SK-N-SH (cell line): ENCODE measurements at regions not wholly inside any gene's neighbourhood (a gene's known extent, or its start where the extent isn't known, plus 50 kb on each side); places are given as distances from the start of the nearest gene placed in this dataset.

ENCODE experiments used
- CTCF ChIA-PET: fragments of 300-600, 350-600 bp; formaldehyde crosslinking; extraction: SDS; loops from one replicate; lab custom pipeline; 2021; lab: Yijun Ruan, JAX
- POLR2A ChIA-PET: fragments of 350-600 bp; sonication (Branson Sonifier 250); formaldehyde crosslinking; extraction: SDS; loops from one replicate; lab custom pipeline; 2020; ENCODE audit warnings: antibody characterized with exemption, inconsistent platforms; lab: Yijun Ruan, JAX
- DNase-seq: peaks from one replicate; pipeline ENCODE4 v3.0.0; 2012
- H2AFZ ChIP-seq: fragments of 200-600 bp; sonication (generic); 2 replicates; pipeline ENCODE4 v1.8.1; 2016; ENCODE audit warnings: antibody characterized with exemption, mild to moderate bottlenecking, low read depth
- H3F3A ChIP-seq: fragments of 200-600 bp; sonication (generic); replicated peaks from 2 replicates; pipeline ENCODE3; 2016; ENCODE audit warnings: antibody characterized with exemption, mild to moderate bottlenecking; ENCODE audit not compliant: insufficient read depth
- H3K27ac ChIP-seq, 2 experiments: fragments of 200-500 bp in 1 of 2; fragments of 200-600 bp in 1 of 2; sonication (Bioruptor generic) in 1 of 2; sonication (generic), shearing (Covaris generic) in 1 of 2; 2 replicates each; pipeline versions ENCODE4 v1.5.1 to v1.6.1; 2014 to 2016; ENCODE audit warnings: low read depth in 2 of 2, inconsistent platforms in 1 of 2, low read length in 1 of 2, mild to moderate bottlenecking in 1 of 2, mixed read lengths in 1 of 2
- H3K27me3 ChIP-seq: fragments of 200-600 bp; sonication (generic), shearing (Covaris generic); 2 replicates; pipeline ENCODE4 v1.6.1; 2016; ENCODE audit warnings: mixed run types; ENCODE audit not compliant: insufficient read depth
- H3K36me3 ChIP-seq, 2 experiments: fragments of 200-500 bp in 1 of 2; fragments of 200-600 bp in 1 of 2; sonication (Bioruptor generic) in 1 of 2; sonication (generic) in 1 of 2; replicated peaks in 1 of 2; 2 replicates each; pipeline versions ENCODE3 to v1.5.1; 2014 to 2016; ENCODE audit warnings: low read length in 1 of 2, mild to moderate bottlenecking in 1 of 2; ENCODE audit not compliant: insufficient read depth in 2 of 2, control insufficient read depth in 1 of 2
- H3K4me1 ChIP-seq, 2 experiments: fragments of 200-500 bp in 1 of 2; fragments of 200-600 bp in 1 of 2; sonication (Bioruptor generic) in 1 of 2; sonication (generic), shearing (Covaris generic) in 1 of 2; 2 replicates each; pipeline versions ENCODE4 v1.5.1 to v1.6.1; 2014 to 2016; ENCODE audit warnings: low read depth in 1 of 2, low read length in 1 of 2, mixed run types in 1 of 2; ENCODE audit not compliant: insufficient read depth in 2 of 2, control insufficient read depth in 1 of 2
- H3K4me2 ChIP-seq: fragments of 200-600 bp; sonication (generic), shearing (Covaris generic); 2 replicates; pipeline ENCODE4 v1.6.1; 2017; ENCODE audit warnings: mixed run types
- H3K4me3 ChIP-seq, 2 experiments: fragments of 200-500 bp in 1 of 2; fragments of 200-600 bp in 1 of 2; sonication (Bioruptor generic) in 1 of 2; sonication (generic), shearing (Covaris generic) in 1 of 2; 2 replicates each; pipeline versions ENCODE4 v1.5.1 to v1.8.1; 2014 to 2016; ENCODE audit warnings: low read depth in 2 of 2, inconsistent platforms in 1 of 2, low read length in 1 of 2, mild to moderate bottlenecking in 1 of 2, mixed read lengths in 1 of 2, moderate library complexity in 1 of 2
- H3K79me2 ChIP-seq: fragments of 200-600 bp; sonication (generic); 2 replicates; pipeline ENCODE4 v1.8.1; 2017; ENCODE audit warnings: mild to moderate bottlenecking; ENCODE audit not compliant: insufficient read depth
- H3K9ac ChIP-seq: fragments of 200-600 bp; sonication (generic); 2 replicates; pipeline ENCODE4 v1.6.1; 2017; ENCODE audit warnings: mixed run types
- H3K9me2 ChIP-seq: fragments of 200-600 bp; sonication (generic); 2 replicates; pipeline ENCODE4 v1.6.1; 2017; ENCODE audit warnings: mixed run types
- H3K9me3 ChIP-seq: fragments of 200-600 bp; sonication (generic); 2 replicates; pipeline ENCODE4 v1.6.1; 2017; ENCODE audit warnings: mixed run types, mild to moderate bottlenecking, moderate library complexity
- H4K20me1 ChIP-seq: fragments of 200-600 bp; sonication (generic); 2 replicates; pipeline ENCODE4 v1.6.1; 2017; ENCODE audit warnings: mild to moderate bottlenecking, mixed run types; ENCODE audit not compliant: insufficient read depth
- CHD2 ChIP-seq: fragments of 150-350 bp; IDR thresholded peaks from 2 replicates; pipeline ENCODE4 v1.6.1; 2018; ENCODE audit warnings: low read length; ENCODE audit not compliant: partially characterized antibody
- EP300 ChIP-seq, 2 experiments: IDR thresholded peaks; 2 replicates each; pipeline versions ENCODE4 v1.4.0 to v1.6.1; 2012; ENCODE audit warnings: borderline replicate concordance in 1 of 2, low read depth in 1 of 2, low read length in 1 of 2
- EZH2phosphoT487 ChIP-seq: fragments of 200-600 bp; sonication (generic); IDR thresholded peaks from 2 replicates; pipeline ENCODE4 v1.6.1; 2017; ENCODE audit warnings: low read depth, mixed run types, mild to moderate bottlenecking, antibody characterized with exemption, moderate library complexity, borderline replicate concordance
- FOXJ3 ChIP-seq: sonication (generic); formaldehyde crosslinking; IDR thresholded peaks from 2 replicates; pipeline ENCODE4 v1.5.1; 2020; ENCODE audit warnings: mild to moderate bottlenecking, missing genetic modification reagents
- FOXM1 ChIP-seq: IDR thresholded peaks from 2 replicates; pipeline ENCODE4 v1.4.0; 2012; ENCODE audit warnings: low read depth, mild to moderate bottlenecking
- GATA2 ChIP-seq: sonication (generic); formaldehyde crosslinking; IDR thresholded peaks from 2 replicates; pipeline ENCODE4 v1.5.0; 2020; ENCODE audit warnings: mild to moderate bottlenecking, missing genetic modification reagents
- MXI1 ChIP-seq: IDR thresholded peaks from 2 replicates; pipeline ENCODE4 v1.6.1; 2012; ENCODE audit warnings: mild to moderate bottlenecking, low read depth, low read length, improper control_type of control experiment
- NFIC ChIP-seq: IDR thresholded peaks from 2 replicates; pipeline ENCODE4 v1.4.0; 2012; ENCODE audit warnings: borderline replicate concordance
- RXRA ChIP-seq: IDR thresholded peaks from 2 replicates; pipeline ENCODE4 v1.4.0; 2012; ENCODE audit warnings: low read depth, mild to moderate bottlenecking, borderline replicate concordance
- SIN3A ChIP-seq: IDR thresholded peaks from 2 replicates; pipeline ENCODE4 v1.6.1; 2012; ENCODE audit warnings: low read depth, mild to moderate bottlenecking, low read length, moderate library complexity, borderline replicate concordance
- SMC3 ChIP-seq: IDR thresholded peaks from 2 replicates; pipeline ENCODE4 v1.6.1; 2012; ENCODE audit warnings: low read depth, low read length, improper control_type of control experiment
- TAF1 ChIP-seq: IDR thresholded peaks from 2 replicates; pipeline ENCODE4 v1.6.1; 2012; ENCODE audit warnings: low read depth, mild to moderate bottlenecking, low read length, moderate library complexity, borderline replicate concordance
- TEAD4 ChIP-seq: IDR thresholded peaks from 2 replicates; pipeline ENCODE4 v1.4.0; 2012; ENCODE audit warnings: mild to moderate bottlenecking, borderline replicate concordance; ENCODE audit not compliant: insufficient read depth
- YY1 ChIP-seq: IDR thresholded peaks from 2 replicates; pipeline ENCODE4 v1.4.0; 2012; ENCODE audit warnings: low read depth, mild to moderate bottlenecking
- ZBTB33 ChIP-seq: IDR thresholded peaks from 2 replicates; pipeline ENCODE4 v1.4.0; 2012; ENCODE audit warnings: low read depth, borderline replicate concordance
- WGBS: methylation state at CpG from one replicate; pipeline ENCODE4 v1.1.6; 2017; ENCODE audit warnings: low lambda C conversion rate; 5-methylcytosine and 5-hydroxymethylcytosine counted together
- TF ChIP-seq, protein P1 (sequence below): fragments of 200-600 bp; sonication (generic); IDR thresholded peaks from 2 replicates; pipeline ENCODE4 v1.6.1; 2017; ENCODE audit warnings: antibody characterized with exemption, mild to moderate bottlenecking, moderate library complexity
- TF ChIP-seq, protein P2 (sequence below): IDR thresholded peaks from 2 replicates; pipeline ENCODE4; 2012

- no peaks in the 10 kb centered on the region for H3K36me3 ChIP-seq
- no peak overlapping the region for H3K27ac ChIP-seq
- no peaks in the 10 kb centered on the region for H3F3A ChIP-seq
- H3K4me1 ChIP-seq = peaks cover 0 to 5% of the 10 kb centered on the region in 2 experiments; a peak in 1 of 4 replicates
- TF ChIP-seq MXI1 (no peak), GATA2 (CRISPR knock-in tag) (no peak), ZBTB33 (no peak), FOXJ3 (CRISPR knock-in tag) (no peak), FOXM1 (no peak), TAF1 (no peak), RXRA (no peak), SMC3 (no peak), YY1 (no peak), NFIC (no peak), TEAD4 (no peak), SIN3A (no peak), EZH2phosphoT487 (no peak), EP300 (IDR thresholded peaks at IDR 0.05; ENCODE audit: borderline replicate concordance in 1 of 2, low read depth in 1 of 2, low read length in 1 of 2) (no peak), CHD2 (no peak)
- TF ChIP-seq, protein P1, sequence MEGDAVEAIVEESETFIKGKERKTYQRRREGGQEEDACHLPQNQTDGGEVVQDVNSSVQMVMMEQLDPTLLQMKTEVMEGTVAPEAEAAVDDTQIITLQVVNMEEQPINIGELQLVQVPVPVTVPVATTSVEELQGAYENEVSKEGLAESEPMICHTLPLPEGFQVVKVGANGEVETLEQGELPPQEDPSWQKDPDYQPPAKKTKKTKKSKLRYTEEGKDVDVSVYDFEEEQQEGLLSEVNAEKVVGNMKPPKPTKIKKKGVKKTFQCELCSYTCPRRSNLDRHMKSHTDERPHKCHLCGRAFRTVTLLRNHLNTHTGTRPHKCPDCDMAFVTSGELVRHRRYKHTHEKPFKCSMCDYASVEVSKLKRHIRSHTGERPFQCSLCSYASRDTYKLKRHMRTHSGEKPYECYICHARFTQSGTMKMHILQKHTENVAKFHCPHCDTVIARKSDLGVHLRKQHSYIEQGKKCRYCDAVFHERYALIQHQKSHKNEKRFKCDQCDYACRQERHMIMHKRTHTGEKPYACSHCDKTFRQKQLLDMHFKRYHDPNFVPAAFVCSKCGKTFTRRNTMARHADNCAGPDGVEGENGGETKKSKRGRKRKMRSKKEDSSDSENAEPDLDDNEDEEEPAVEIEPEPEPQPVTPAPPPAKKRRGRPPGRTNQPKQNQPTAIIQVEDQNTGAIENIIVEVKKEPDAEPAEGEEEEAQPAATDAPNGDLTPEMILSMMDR = no peak
- TF ChIP-seq, protein P2, sequence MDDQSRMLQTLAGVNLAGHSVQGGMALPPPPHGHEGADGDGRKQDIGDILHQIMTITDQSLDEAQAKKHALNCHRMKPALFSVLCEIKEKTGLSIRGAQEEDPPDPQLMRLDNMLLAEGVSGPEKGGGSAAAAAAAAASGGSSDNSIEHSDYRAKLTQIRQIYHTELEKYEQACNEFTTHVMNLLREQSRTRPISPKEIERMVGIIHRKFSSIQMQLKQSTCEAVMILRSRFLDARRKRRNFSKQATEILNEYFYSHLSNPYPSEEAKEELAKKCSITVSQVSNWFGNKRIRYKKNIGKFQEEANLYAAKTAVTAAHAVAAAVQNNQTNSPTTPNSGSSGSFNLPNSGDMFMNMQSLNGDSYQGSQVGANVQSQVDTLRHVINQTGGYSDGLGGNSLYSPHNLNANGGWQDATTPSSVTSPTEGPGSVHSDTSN = no peak
- no peak for DNase-seq
- H3K27me3 ChIP-seq = no peaks in the 10 kb centered on the region; the same call in 1 of the 2 replicates
- WGBS = 15% methylated on average over 2 of the region's 2 CpGs
- no peaks in the 10 kb centered on the region for H3K9me3 ChIP-seq
- H3K4me2 ChIP-seq = no peak overlapping the region
- POLR2A ChIA-PET = no interaction called here
- no peak overlapping the region for H3K4me3 ChIP-seq
- H3K79me2 ChIP-seq = no peaks in the 10 kb centered on the region
- H3K9ac ChIP-seq = no peak overlapping the region
- no peak overlapping the region for H2AFZ ChIP-seq
- CTCF ChIA-PET = no interaction called here
- H4K20me1 ChIP-seq = no peaks in the 10 kb centered on the region
- H3K9me2 ChIP-seq = no peaks in the 10 kb centered on the region
Measured at GRCh38 chr16:35177851-35178250, 1718.4 kb downstream of the TP53TG3F start.
